ENCODE measurements at regions not wholly inside any gene's neighbourhood (a gene's known extent, or its start where the extent isn't known, plus 50 kb on each side); places are given as distances from the start of the nearest gene placed in this dataset.

GRCh38 chr2:100677611-100678185 lies 114.9 kb downstream of the PDCL3 start:
- no peak for DNase-seq (ENCODE audit: extremely low read depth, low read depth)
- no peak for TF ChIP-seq CTCF (IDR thresholded peaks at IDR 0.05; ENCODE audit: low read depth, low read length)

GRCh38 chr2:100679211-100679610 lies 116.4 kb downstream of the PDCL3 start:
- DNase-seq (ENCODE audit: extremely low read depth, low read depth), result no peak
- no peak for TF ChIP-seq CTCF (IDR thresholded peaks at IDR 0.05; ENCODE audit: low read depth, low read length)

DNA sequence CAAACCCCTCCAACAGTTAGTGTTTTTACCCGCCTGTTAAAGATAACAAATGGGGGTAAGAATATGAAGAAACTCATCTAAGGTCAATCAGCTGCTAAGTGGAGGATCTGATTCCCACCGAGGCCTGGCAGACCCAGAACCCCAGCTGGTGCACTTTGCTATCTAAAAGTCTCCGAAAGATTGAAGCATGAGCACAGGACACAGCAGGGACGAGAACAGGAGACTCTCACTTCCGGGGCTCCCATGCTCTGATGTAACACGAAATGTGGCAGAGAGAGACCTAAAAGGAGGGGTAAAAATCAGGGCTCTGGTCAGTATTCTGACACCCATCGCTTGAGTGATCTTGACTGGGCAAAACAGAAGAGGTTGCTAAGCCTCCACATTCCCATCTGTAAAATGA lies 119.7 kb downstream of the PDCL3 start:
- DNase-seq (ENCODE audit: extremely low read depth, low read depth), result no peak

GRCh38 chr2:100683231-100683630 lies 120.4 kb downstream of the PDCL3 start:
- DNase-seq (ENCODE audit: extremely low read depth, low read depth), result no peak
- no peak for TF ChIP-seq CTCF (IDR thresholded peaks at IDR 0.05; ENCODE audit: low read depth, low read length)

More for the DNA sequence above, 119.7 kb downstream of the PDCL3 start:
- no peak for TF ChIP-seq CTCF (IDR thresholded peaks at IDR 0.05; ENCODE audit: low read depth, low read length)

DNA sequence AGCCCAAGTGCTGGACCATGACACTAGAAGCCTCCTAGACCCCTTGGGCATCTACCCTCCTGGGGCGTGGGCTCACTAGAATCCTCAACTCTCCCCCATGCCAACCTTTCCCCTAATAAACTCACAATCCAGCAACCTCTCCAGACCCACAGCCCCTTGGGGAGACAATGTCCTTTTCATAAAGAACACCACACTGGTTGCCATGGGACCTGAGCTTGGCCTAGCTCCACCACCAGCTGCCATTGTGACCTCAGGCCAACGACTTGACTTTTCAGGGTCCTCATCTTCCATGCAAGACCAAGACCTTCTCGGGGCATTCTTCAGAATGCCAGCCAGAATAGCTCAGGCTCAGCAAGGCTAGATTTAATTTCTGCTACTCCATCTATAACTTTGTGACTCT lies 128.1 kb upstream of the NPAS2 start:
- TF ChIP-seq CTCF (IDR thresholded peaks at IDR 0.05; ENCODE audit: low read depth, low read length), result no peak
- DNase-seq (ENCODE audit: extremely low read depth, low read depth), result no peak

DNA sequence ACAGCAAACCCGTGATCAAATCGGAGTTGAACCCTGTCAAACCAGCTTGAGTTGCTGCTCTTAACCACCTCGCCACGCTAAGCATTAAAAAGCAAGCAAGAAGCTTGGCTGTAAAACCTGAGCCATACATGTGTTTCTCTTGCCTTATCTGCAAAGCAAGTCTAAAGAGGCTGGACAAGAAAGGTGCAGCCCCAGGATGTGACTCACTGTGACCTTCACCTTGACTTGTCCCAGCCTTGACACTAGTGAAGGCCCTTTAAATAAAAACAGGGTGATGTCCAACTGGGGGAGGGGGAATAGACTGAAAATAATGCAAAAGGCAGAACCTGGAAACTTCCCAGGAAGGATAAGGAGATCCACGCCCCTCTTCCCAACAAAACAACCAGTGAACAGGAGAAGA lies 127.6 kb upstream of the NPAS2 start:
- no peak for TF ChIP-seq CTCF (IDR thresholded peaks at IDR 0.05; ENCODE audit: low read depth, low read length)
- no peak for DNase-seq (ENCODE audit: extremely low read depth, low read depth)

DNA sequence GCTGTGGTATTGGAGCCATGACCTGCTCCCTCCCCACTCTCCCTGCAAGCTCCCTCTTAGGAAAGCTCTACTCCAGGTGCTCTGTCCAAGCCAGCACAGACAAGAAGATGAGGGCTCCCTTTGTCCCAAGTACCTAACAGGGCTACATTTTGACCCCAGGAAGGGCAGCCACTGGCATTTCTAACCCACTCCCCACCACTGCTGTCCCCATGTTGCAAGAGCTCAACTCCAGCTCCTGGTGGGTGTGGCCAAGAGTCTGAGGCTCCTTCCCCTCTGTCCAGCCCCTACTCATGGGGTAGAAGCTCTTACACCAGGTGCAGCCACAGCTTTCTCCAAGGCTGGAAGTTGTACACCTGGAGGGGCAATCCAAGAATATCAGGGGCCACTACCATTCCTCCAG lies 127.0 kb upstream of the NPAS2 start:
- DNase-seq (ENCODE audit: extremely low read depth, low read depth), result no peak

More for the DNA sequence above, 127.0 kb upstream of the NPAS2 start:
- TF ChIP-seq CTCF (IDR thresholded peaks at IDR 0.05; ENCODE audit: low read depth, low read length), result no peak

Measured in AG09319 (cell line).